ENCODE measurements at regions not wholly inside any gene's neighbourhood (a gene's known extent, or its start where the extent isn't known, plus 50 kb on each side); places are given as distances from the start of the nearest gene placed in this dataset.
A peak's percentile ranks its signal among the peaks of the same experiment; 100 is the strongest.

- TF ChIP-seq CTCF (IDR thresholded peaks at IDR 0.05), result no peak
Measured at GRCh38 chr13:27858046-27858445, 61.8 kb upstream of the PDX1 start.

- no peak for TF ChIP-seq CTCF (IDR thresholded peaks at IDR 0.05)
Measured at GRCh38 chr13:27860743-27861142, 59.1 kb upstream of the PDX1 start.

- TF ChIP-seq CTCF (IDR thresholded peaks at IDR 0.05), result no peak
Measured at GRCh38 chr13:27861165-27861564, 58.6 kb upstream of the PDX1 start.

- TF ChIP-seq CTCF (IDR thresholded peaks at IDR 0.05), result peak; percentile 54
Measured at GRCh38 chr13:27868641-27869435, 51.0 kb upstream of the PDX1 start.

- no peak for TF ChIP-seq CTCF (IDR thresholded peaks at IDR 0.05)
Measured at GRCh38 chr13:27869436-27870095, 50.2 kb upstream of the PDX1 start.

Data from LNCAP (cell line).